Ecto neural progenitor cell (in vitro differentiated cells): ENCODE measurements at regions not wholly inside any gene's neighbourhood (a gene's known extent, or its start where the extent isn't known, plus 50 kb on each side); places are given as distances from the start of the nearest gene placed in this dataset.
"Not testable (repeated sequence)": the region's sequence is repeated elsewhere in the genome, so short reads cannot be mapped to it uniquely, and the experiment has no call there.

Experiments used
- DNase-seq: peaks from one replicate; pipeline ENCODE4 v3.0.0-alpha.2; 2018; ENCODE audit warnings: low spot score

GRCh38 chr7:156547884-156548561 is 92.6 kb upstream of the RNF32 start:
- no peak for DNase-seq

GRCh38 chr7:156545979-156546378 is 94.6 kb upstream of the RNF32 start:
- DNase-seq = no peak

DNA sequence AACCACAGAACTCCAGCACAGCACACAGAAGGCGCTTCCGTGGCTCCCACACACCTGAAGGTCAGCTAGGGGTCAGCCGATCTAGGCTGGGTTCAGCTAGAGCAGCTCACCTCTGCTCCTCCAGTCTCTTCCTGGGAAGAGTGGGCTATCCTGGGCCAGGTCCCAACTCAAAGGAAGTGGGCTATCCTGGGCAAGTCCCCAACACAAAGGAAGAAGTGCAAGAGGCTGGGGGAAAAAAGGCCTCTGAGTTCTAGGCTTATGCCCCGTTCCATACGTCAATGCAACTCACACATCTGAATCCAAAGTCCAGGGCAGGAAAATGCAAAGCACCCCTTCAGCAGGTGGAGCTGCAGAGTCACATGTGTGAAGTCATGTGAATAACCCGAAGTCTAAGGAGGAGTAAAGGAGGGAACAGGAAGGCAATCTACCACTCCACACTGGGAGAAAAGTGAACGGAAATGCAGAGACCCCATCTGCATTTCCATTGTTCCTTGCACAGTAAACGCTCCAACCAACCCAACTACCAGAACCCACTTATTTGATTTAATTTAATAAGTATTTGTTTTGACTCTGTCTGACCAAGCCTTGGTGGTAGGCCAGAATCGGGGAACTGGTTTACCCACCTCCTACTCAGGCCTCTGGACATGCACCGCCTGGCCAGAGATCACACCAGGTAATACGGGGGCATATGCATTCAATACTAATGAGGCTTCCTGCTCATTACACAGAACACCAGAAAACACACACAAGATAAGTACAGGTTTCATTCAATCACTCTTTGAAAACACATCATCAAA is 95.5 kb upstream of the RNF32 start:
- DNase-seq = no peak

- DNase-seq = no peak
Observed at GRCh38 chr7:156543699-156544598, 96.6 kb upstream of the RNF32 start.

GRCh38 chr7:156540619-156541165 is 99.9 kb upstream of the RNF32 start:
- no peak for DNase-seq

DNA sequence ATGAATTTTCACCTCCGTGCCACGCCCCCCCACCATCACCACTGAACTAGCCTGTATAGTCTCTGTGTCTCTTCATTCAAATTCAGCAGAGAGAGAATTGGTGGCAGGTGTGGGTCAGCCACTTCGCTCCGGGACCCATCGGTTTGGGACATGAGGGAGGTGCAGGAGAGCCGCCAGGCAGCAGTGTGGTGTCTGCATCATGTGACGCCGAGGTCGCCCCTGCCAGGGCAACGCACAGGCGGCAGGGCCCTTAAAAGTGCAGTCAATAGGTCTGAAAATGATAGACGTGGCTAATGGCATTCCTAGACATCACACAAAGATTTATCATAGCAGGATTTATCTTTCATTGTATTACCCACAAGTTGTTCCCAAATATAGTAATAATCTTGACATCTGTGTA is 100.6 kb upstream of the RNF32 start:
- no peak for DNase-seq

GRCh38 chr7:156537006-156537405 is 103.6 kb upstream of the RNF32 start:
- no peak for DNase-seq

- DNase-seq = no peak
Observed at GRCh38 chr7:156534925-156535324, 105.6 kb upstream of the RNF32 start.

DNA sequence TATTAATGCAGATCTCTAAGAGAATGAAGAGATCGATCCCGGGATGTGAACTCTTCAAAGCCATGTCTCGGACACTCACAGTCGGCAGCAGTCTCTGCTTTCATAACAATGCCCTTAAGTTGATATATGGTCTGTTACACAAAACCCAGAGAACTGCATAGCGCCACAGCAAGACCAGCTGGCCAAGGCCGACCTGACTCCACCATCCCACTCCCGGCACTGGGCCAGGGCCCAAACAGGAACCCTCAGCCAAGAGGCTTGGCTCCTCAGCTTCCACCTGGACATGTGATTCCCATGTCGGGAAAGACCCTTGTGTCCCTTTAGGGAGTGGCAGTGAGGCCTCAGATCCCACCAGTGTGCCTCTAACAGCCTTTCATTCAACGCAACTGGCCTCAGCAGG is 106.6 kb upstream of the RNF32 start:
- no peak for DNase-seq

GRCh38 chr7:156533420-156533819 is 107.2 kb upstream of the RNF32 start:
- DNase-seq = no peak

- no peak for DNase-seq
Observed at GRCh38 chr7:156532016-156532602, 108.5 kb upstream of the RNF32 start.

DNA sequence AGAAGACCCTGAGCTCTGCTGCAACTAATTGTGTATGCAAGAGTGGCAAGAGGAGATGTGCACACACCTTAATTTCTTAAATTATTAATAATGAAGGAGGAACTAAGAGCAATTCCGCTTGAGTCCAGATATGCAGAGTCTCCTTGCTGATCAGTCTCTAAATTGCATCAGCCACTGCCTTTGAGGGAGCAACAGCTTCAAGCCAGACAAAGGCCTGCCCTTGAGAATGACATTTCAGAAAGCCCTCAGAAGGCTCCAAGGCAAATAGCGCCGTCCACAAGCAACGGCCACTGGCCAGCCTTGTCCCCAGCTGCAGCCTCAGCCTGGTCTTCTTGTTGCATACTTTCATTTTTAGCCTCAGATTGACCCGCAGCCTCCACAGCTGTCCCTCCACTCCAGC is 110.6 kb upstream of the RNF32 start:
- DNase-seq = no peak

- no peak for DNase-seq
Observed at GRCh38 chr7:156527458-156527890, 113.1 kb upstream of the RNF32 start.

DNA sequence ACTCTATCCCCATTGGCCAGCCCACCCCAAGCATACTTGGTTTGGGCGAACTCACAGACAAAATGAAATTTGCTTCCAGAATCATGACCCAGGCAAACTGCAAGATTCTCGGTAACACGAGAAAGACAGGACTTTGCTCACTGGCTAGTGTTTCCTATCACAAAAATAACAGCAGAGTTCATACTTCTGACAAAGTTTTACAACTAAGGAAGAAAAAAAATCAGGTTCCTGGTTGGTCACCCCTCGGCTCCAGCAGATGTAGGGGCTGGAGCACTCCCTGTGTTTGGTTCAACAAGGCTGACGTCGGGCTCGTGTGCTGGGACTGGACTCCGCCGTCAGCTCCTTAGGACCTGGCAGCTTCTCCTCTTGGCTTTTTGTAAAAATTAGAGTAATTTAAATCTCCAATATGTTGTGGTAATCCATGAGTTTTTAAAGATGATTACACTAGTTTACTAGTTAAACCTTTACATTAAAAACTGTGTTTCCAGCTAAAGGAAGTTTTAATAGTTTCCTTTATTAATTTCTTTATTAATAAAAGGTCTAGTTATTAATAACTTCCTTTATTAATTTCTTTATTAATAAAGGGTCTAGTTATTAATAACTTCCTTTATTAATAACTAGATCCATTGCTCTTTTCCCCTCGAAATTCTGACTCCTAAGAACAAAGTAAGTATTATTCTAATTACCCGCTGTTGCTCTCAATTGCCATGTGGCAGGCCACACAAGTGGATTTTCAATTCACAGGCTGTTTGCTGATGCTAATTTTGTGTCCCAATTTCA is 115.6 kb upstream of the RNF32 start:
- no peak for DNase-seq

- DNase-seq = no peak
Observed at GRCh38 chr7:156523447-156524048, 117.0 kb upstream of the RNF32 start.

GRCh38 chr7:156522801-156523200 is 117.8 kb upstream of the RNF32 start:
- DNase-seq = no peak

GRCh38 chr7:156519070-156519469 is 121.5 kb upstream of the RNF32 start:
- no peak for DNase-seq

DNA sequence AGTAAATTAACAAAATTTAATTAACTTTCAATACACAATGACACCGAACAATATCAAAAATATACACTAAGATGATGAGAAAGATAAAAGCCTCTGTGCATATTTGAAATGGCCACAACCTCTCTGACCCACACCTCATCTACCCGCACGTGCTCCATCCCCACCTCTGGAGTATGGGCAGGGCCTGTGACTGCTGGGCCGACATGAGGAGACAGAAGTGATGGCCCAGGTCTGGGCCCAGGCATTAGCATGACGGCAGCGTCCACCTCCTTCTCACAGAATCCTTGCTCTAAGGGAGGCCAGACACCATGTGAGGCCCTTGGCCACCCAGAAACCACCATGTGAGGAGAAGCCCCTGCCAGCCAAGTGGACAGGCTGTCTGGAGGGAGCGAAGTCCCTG is 122.1 kb upstream of the RNF32 start:
- no peak for DNase-seq

GRCh38 chr7:156517858-156518257 is 122.7 kb upstream of the RNF32 start:
- DNase-seq = not testable (repeated sequence)

DNA sequence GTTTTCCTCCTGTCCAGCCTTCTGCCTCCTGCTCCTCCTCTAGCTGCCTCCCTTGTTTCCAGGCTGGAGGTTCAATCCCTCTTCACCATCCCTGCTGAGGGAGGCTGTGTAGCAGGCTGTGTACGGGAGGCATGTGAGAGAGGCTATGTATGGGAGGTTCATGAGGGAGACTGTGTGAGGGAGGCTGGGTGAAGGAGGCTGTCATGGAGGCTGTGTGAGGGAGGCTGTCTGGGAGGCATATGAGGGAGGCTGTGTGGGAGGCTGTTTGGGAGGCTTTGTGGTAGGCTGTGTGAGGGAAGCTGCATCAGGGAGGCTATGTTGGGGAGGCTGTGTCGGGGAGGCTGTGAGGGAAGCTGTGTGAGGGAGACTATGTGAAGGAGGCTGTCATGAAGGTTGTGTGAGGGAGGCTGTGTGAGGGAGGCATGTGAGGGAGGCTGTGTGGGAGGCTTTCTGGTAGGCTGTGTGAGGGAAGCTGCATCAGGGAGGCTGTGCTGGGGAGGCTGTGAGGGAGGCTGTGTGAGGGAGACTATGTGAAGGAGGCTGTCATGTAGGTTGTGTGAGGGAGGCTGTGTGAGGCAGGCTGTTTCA is 123.7 kb upstream of the RNF32 start:
- no peak for DNase-seq
